A204.1 (cell line): ENCODE measurements at regions not wholly inside any gene's neighbourhood (a gene's known extent, or its start where the extent isn't known, plus 50 kb on each side); places are given as distances from the start of the nearest gene placed in this dataset.
"Not testable (repeated sequence)": the region's sequence is repeated elsewhere in the genome, so short reads cannot be mapped to it uniquely, and the experiment has no call there.

ENCODE experiments used
- FAIRE-seq: peaks from 2 replicates; lab custom pipeline; 2012; peaks lifted over from hg19 to GRCh38; lab: Jason Lieb, UNC

DNA sequence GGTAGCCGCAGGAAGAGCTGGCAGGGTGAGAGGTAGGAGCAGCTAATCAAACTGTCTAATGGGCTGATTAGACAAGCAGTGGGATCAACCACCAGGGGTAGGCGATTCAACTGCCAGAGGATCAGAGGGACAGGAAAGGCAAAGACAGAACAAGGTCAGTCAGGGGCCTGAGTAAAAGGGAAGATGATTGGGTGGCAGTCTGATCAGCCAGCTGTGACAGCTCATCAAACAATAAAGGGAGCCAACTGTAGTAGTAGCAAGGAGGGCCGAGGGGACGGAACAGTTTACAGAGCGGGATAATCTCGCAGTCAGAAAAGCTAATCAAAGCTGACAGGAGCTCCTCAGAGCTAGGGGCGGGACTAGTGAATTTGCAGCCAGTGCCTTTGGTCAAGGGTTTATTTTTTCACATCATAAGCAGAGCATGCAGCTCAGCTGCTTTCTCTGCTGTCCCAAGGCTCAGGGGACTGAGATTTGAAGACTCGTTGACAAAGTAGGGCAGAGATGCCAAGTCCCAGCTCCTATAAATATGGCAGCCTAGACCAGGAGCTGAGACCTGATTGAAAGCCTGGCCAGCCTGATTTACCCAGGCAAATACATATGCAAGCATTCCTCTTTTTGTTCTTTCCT is 418.2 kb downstream of the GABRG2 start:
- no peak for FAIRE-seq

- no peak for FAIRE-seq
Observed at GRCh38 chr5:162487528-162488525, 420.3 kb downstream of the GABRG2 start.

DNA sequence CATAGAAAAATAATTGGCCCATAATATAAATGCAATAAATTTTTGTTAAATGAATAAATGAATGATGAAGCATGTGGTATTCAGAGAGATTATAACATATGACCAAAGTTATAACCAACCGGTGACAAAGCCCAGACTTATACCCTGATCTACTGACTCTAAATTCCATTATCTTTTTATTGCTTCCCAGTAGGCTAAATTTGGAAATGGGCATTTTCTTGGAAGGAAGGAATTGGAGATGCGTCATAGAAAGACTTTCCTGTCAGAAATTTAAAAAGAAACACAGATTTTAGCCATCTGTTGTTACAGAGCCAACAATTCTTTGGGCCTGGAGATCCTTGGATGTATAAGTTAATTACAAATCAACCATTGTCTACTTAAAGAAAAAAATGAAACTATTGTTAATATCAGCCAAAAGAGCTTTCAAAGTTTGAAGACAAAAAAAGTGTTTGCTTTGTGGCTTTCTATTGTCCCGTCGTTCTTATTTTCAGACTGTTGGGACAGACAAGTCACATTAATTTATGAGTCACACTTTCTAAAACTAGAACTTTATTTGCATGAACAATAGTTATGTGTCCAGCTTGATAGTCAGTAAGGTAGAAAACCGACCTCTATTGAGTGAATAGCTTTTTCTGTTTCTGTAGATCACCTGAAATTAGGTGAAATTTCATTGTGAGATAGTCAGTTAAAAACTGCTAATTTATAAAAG is 428.7 kb downstream of the GABRG2 start:
- FAIRE-seq, result no peak

DNA sequence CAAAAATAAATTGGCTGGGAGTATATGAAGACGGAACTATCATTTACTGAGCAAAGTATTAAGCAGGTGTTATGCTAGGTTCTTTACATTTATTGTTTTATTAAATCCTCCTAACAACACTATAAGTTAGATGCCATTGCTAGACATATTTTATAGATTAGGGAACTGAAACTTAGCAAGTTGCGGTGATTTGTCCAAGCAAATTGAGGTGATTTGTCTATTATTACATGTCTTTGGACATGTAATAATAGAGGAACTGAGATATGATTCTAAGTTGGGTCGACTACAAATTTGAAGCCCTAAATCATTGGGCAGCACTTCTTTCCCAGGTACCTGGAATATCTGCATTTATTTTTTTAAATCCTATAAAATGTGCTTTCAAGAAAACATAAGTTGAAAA is 429.9 kb downstream of the GABRG2 start:
- no peak for FAIRE-seq

GRCh38 chr5:162502780-162503179 is 435.2 kb downstream of the GABRG2 start:
- no peak for FAIRE-seq

GRCh38 chr5:162503796-162504195 is 436.2 kb downstream of the GABRG2 start:
- FAIRE-seq, result no peak

- FAIRE-seq, result no peak
Observed at GRCh38 chr5:162512935-162513565, 445.5 kb downstream of the GABRG2 start.

DNA sequence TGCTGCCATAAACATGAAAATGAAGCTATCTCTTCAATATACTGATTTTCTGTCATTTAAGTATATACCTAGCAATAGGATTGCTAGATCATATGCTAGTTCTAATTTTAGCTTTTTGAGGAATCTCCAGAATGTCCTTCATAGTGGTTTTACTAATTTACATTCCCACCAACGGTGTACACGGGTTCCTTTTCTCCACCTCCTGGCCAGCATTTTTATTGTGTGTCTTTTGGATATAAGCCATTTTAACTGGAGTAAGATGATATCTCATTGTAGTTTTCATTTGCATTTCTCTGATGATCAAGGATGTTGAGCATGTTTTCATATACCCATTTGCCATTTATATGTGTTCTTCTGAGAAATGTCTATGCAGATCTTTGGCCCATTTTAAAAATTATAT is 446.5 kb downstream of the GABRG2 start:
- FAIRE-seq, result no peak

DNA sequence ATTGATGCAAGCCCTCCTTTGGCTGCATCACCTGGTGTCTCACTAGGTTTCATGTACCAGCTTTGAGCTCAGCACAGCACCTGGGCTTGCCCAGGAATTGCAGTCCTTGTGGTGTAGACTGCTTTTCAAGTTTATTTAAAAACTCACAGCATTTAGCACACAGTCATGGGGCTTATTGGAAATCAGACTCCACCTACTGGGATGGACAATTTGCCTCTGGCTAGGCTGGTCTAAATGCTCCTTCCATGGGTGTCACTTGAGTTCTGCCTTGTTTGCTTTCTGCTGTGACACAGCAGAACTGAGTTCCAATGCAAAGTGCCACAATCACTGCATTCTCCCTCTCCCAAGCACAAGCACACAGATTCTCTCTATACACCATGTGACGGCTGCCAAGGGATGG is 453.3 kb downstream of the GABRG2 start:
- no peak for FAIRE-seq

DNA sequence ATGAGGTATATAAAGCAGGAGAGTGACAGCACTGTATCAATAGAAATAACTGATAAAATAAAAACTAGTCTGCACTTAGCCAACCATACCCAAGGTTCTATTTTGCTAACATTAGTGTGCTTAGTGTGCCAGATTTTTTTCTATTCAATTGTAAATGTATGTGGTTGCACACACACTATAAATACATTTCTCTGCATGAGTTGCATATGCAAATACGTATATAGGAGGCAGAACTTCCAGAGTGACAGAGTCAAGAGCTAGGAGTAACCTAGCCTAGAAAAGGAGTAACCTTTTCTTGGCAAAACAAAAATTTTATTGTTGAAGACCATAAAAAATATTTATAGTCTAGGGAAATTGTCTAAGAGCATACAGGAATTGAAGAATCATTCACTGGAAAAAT is 461.6 kb downstream of the GABRG2 start:
- no peak for FAIRE-seq

GRCh38 chr5:162529886-162530285 is 462.3 kb downstream of the GABRG2 start:
- no peak for FAIRE-seq

GRCh38 chr5:162543437-162543836 is 475.9 kb downstream of the GABRG2 start:
- FAIRE-seq, result no peak

DNA sequence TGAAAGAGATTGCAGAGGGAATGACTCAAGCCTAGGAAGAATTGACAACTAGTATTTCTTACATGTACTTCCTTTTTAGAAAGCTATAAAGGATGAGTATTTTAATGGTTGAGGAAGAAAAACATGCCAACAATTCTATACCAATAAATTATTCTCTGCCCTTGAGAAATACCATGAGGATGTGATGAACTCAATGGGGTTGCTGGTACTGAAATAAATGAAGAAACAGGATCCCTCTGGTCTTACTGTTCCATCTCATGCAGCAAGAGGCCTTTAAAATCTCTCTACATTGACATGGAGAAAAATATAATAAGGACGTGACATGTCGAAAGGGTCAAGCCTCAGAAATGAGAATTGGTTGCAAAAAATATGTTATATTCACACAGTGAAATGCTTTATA is 477.3 kb downstream of the GABRG2 start:
- no peak for FAIRE-seq

GRCh38 chr5:162550236-162550635 is 482.7 kb downstream of the GABRG2 start:
- no peak for FAIRE-seq

DNA sequence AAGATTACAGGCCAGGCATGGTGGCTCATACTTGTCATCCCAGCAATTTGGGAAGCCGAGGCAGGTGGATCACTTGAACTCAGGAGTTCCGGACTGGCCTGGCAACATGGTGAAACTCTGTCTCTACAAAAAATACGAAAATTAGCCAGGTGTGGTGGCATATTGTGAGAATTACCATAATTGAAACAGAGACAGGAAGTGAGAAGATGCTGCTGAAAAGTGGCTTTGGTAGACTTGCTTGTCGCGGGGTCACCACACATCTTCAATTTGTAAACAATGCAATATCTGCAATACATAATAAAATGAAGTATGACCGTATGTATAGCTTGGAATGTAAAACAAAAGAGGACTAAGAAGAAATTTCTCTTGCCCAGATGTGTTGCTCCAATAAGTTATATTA is 490.5 kb downstream of the GABRG2 start:
- no peak for FAIRE-seq

- no peak for FAIRE-seq
Observed at GRCh38 chr5:162567644-162568043, 500.1 kb downstream of the GABRG2 start.

DNA sequence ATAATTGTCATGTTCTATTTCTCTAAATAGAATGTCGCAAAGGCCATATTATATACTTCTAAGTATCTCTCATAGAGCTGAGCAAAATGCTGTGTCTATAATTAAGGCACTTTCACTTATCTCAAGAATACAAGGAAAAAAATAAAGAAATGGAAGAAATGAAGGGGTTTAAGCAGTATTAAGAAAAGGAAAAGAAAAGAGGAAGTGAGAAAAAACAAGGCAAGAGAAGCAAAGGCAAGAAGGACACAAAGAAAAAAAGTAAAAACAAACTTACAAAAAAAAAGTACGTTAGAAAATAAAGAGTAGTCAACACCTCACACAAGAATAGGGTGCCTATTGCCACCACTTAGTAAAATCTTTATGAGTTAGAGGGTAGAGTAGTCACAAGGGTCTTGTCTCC is 506.2 kb downstream of the GABRG2 start:
- FAIRE-seq, result no peak

DNA sequence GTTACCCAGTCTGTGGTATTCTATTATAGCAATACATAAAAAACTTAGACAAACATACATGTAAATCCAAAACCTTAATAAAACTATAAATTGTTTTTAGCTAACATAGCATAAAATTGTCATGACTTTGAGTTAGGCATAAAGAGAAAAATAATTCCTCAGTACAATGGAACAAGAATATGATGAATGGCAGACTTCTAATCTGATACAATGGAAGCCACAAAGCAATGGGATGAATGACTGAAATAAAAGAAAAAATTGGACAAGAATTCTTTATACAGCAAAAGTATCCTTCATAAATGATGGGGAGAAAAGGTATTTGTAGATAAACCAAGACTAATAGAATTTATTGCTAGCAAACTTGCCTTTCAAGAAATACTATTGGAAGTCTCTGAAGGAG is 524.2 kb downstream of the GABRG2 start:
- FAIRE-seq, result no peak

- no peak for FAIRE-seq
Observed at GRCh38 chr5:162593881-162594280, 526.3 kb downstream of the GABRG2 start.

- no peak for FAIRE-seq
Observed at GRCh38 chr5:162603443-162604070, 536.0 kb downstream of the GABRG2 start.

GRCh38 chr5:162607879-162608278 is 540.3 kb downstream of the GABRG2 start:
- FAIRE-seq, result no peak

DNA sequence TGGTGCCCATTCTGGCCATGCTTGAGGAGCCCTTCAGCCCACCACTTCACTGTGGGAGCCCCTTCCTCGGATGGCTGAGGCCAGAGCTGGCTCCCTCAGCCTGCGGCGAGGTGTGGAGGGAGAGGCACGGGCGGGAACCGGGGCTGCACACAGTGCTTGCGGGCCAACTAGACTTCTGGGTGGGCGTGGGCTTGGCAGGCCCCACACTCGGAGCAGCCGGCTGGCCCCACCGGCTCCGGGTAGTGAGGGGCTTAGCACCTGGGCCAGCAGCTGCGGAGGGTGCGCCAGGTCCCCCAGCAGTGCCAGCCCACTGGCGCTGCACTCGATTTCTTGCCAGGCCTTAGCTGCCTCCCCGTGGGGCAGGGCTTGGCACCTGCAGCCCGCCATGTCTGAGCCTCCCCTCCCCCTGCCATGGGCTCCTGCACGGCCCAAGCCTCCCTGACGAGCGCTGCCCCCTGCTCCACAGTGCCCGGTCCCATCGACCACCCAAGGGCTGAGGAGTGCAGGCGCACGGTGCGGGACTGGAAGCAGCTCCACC is 554.2 kb downstream of the GABRG2 start:
- FAIRE-seq, result not testable (repeated sequence)
